Sigmoid colon (tissue), 4 donors: ENCODE measurements at regions not wholly inside any gene's neighbourhood (a gene's known extent, or its start where the extent isn't known, plus 50 kb on each side); places are given as distances from the start of the nearest gene placed in this dataset.

Experiments
- EP300 ChIP-seq, 4 donors: sonication (generic); formaldehyde crosslinking; IDR thresholded peaks; one replicate each; pipeline ENCODE4 v1.6.1; 2017; ENCODE audit warnings: antibody characterized with exemption in 4 of 4
- POLR2A ChIP-seq, 2 donors: fragments of 450-650 bp; IDR thresholded peaks; one replicate each; pipeline ENCODE4 v1.6.1; 2016; ENCODE audit warnings: antibody characterized with exemption in 2 of 2, mild to moderate bottlenecking in 2 of 2, moderate library complexity in 2 of 2
- POLR2AphosphoS5 ChIP-seq, 4 donors: sonication (generic); formaldehyde crosslinking; IDR thresholded peaks; one replicate each; pipeline ENCODE4 v1.6.1; 2017; ENCODE audit warnings: antibody characterized with exemption in 4 of 4
- TF ChIP-seq, protein P1 (sequence below), 4 experiments: fragments of 450-650 bp in 3 of 4; fragments of 200-600 bp in 1 of 4; IDR thresholded peaks; one replicate each; pipeline ENCODE4 v1.5.1; 2016 to 2019; ENCODE audit warnings: antibody characterized with exemption in 4 of 4, mild to moderate bottlenecking in 3 of 4, moderate library complexity in 2 of 4

DNA sequence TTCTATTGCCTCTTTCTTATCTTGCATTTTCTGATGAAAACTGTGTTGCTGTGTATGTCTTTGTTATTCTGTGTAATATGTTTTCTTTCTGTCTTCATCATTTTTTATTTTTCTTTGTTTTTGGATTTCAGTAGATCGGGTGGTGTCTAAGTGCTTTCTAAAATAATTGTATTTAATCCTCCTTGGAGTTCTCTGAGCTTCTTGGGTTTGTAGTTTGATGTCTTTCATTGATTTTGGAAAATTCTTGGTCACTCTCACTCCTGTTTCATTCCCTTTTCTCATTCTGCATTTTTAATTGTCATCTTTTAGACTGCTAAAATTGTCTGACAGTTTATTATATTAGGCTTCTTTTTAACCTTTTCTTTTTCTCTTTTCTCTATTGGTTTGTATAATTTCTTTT lies 560.5 kb downstream of the IRX1 start:
- TF ChIP-seq, protein P1, sequence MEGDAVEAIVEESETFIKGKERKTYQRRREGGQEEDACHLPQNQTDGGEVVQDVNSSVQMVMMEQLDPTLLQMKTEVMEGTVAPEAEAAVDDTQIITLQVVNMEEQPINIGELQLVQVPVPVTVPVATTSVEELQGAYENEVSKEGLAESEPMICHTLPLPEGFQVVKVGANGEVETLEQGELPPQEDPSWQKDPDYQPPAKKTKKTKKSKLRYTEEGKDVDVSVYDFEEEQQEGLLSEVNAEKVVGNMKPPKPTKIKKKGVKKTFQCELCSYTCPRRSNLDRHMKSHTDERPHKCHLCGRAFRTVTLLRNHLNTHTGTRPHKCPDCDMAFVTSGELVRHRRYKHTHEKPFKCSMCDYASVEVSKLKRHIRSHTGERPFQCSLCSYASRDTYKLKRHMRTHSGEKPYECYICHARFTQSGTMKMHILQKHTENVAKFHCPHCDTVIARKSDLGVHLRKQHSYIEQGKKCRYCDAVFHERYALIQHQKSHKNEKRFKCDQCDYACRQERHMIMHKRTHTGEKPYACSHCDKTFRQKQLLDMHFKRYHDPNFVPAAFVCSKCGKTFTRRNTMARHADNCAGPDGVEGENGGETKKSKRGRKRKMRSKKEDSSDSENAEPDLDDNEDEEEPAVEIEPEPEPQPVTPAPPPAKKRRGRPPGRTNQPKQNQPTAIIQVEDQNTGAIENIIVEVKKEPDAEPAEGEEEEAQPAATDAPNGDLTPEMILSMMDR (IDR thresholded peaks at IDR 0.05) = no peak
- no peak for TF ChIP-seq POLR2A (IDR thresholded peaks at IDR 0.05)
- TF ChIP-seq POLR2AphosphoS5 (IDR thresholded peaks at IDR 0.05) = no peak
- TF ChIP-seq EP300 (IDR thresholded peaks at IDR 0.05) = no peak
